Smooth muscle cell (in vitro differentiated cells): ENCODE measurements at regions not wholly inside any gene's neighbourhood (a gene's known extent, or its start where the extent isn't known, plus 50 kb on each side); places are given as distances from the start of the nearest gene placed in this dataset.

Experiments used
- DNase-seq: peaks from one replicate; lab custom pipeline; 2025; ENCODE audit not compliant: unreplicated experiment; lab: John Stamatoyannopoulos, UW
- H2AFZ ChIP-seq: fragments of 200-600 bp; sonication (generic); 2 replicates; pipeline ENCODE4 v1.6.0; 2016; ENCODE audit warnings: antibody characterized with exemption, low read depth, mild to moderate bottlenecking
- H3F3A ChIP-seq: fragments of 200-600 bp; sonication (generic); 2 replicates; pipeline ENCODE4 v1.6.0; 2017; ENCODE audit warnings: antibody characterized with exemption, low read depth
- H3K27ac ChIP-seq: fragments of 200-600 bp; sonication (generic); 2 replicates; pipeline ENCODE4 v1.5.1; 2016; ENCODE audit warnings: low read depth, mild to moderate bottlenecking
- H3K27me3 ChIP-seq: fragments of 200-600 bp; sonication (generic); 2 replicates; pipeline ENCODE4 v1.6.1; 2016; ENCODE audit warnings: low read depth, mild to moderate bottlenecking
- H3K36me3 ChIP-seq: fragments of 200-600 bp; sonication (generic); 2 replicates; pipeline ENCODE4 v1.5.1; 2016; ENCODE audit warnings: low read depth
- H3K4me1 ChIP-seq: fragments of 200-600 bp; sonication (generic); 2 replicates; pipeline ENCODE4 v1.5.1; 2016; ENCODE audit warnings: low read depth
- H3K4me2 ChIP-seq: fragments of 200-600 bp; sonication (generic); 2 replicates; pipeline ENCODE4 v1.6.0; 2016; ENCODE audit warnings: mild to moderate bottlenecking
- H3K4me3 ChIP-seq: fragments of 200-600 bp; sonication (generic); 2 replicates; pipeline ENCODE4 v1.5.1; 2016; ENCODE audit warnings: mild to moderate bottlenecking
- H3K79me2 ChIP-seq: fragments of 200-600 bp; sonication (generic); 2 replicates; pipeline ENCODE4 v1.6.0; 2016; ENCODE audit warnings: low read depth, mild to moderate bottlenecking
- H3K9ac ChIP-seq: fragments of 200-600 bp; sonication (generic); 2 replicates; pipeline ENCODE4 v1.6.0; 2016; ENCODE audit warnings: low read depth
- H3K9me3 ChIP-seq: fragments of 200-600 bp; sonication (generic); replicated peaks from 2 replicates; pipeline ENCODE4 v1.5.1; 2016; ENCODE audit warnings: low read depth
- H4K20me1 ChIP-seq: fragments of 200-600 bp; sonication (generic); 2 replicates; pipeline ENCODE4 v1.6.0; 2016; ENCODE audit warnings: low read depth
- WGBS: methylation state at CpG from one replicate; pipeline ENCODE4 v1.1.7; 2016; ENCODE audit warnings: low lambda C conversion rate; 5-methylcytosine and 5-hydroxymethylcytosine counted together
- TF ChIP-seq, protein P1 (sequence below): fragments of 200-600 bp; sonication (generic); IDR thresholded peaks from 2 replicates; pipeline ENCODE4 v1.5.1; 2017; ENCODE audit warnings: borderline replicate concordance, mild to moderate bottlenecking, antibody characterized with exemption; ENCODE audit not compliant: insufficient read depth, poor library complexity, severe bottlenecking

DNA sequence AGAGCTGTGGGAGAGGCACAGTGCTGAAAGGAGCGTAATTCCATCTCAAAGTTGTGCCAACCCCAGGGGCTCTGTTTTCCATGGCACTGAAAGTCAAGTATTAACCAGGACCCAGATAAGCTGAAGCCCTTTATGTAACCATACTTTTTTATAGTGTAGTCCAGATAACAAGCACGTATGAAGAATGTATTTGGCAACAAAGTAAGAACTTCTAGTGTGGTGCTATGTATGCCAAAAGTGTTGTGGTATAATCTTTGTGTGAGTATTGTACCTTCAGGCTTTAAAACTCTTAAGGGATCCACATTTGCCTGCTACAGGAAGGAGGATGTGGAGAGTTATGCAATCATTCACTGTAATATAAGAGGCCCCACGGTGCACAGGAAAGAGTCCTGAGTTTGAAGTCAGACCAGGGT is 129.4 kb downstream of the IBTK start:
- WGBS: 61% methylated on average over 3 of the region's 3 CpGs
- H2AFZ ChIP-seq: no peak overlapping the region
- H3K9ac ChIP-seq: no peak overlapping the region
- H3F3A ChIP-seq: no peaks in the 10 kb centered on the region
- H3K9me3 ChIP-seq: no peaks in the 10 kb centered on the region
- no peaks in the 10 kb centered on the region for H3K4me1 ChIP-seq
- H3K4me3 ChIP-seq: no peak overlapping the region
- H3K36me3 ChIP-seq: no peaks in the 10 kb centered on the region
- H3K4me2 ChIP-seq: no peak overlapping the region
- H3K79me2 ChIP-seq: no peaks in the 10 kb centered on the region
- no peaks in the 10 kb centered on the region for H4K20me1 ChIP-seq
- no peak for DNase-seq
- H3K27ac ChIP-seq: no peak overlapping the region
- TF ChIP-seq, protein P1, sequence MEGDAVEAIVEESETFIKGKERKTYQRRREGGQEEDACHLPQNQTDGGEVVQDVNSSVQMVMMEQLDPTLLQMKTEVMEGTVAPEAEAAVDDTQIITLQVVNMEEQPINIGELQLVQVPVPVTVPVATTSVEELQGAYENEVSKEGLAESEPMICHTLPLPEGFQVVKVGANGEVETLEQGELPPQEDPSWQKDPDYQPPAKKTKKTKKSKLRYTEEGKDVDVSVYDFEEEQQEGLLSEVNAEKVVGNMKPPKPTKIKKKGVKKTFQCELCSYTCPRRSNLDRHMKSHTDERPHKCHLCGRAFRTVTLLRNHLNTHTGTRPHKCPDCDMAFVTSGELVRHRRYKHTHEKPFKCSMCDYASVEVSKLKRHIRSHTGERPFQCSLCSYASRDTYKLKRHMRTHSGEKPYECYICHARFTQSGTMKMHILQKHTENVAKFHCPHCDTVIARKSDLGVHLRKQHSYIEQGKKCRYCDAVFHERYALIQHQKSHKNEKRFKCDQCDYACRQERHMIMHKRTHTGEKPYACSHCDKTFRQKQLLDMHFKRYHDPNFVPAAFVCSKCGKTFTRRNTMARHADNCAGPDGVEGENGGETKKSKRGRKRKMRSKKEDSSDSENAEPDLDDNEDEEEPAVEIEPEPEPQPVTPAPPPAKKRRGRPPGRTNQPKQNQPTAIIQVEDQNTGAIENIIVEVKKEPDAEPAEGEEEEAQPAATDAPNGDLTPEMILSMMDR: no peak
- no peaks in the 10 kb centered on the region for H3K27me3 ChIP-seq

DNA sequence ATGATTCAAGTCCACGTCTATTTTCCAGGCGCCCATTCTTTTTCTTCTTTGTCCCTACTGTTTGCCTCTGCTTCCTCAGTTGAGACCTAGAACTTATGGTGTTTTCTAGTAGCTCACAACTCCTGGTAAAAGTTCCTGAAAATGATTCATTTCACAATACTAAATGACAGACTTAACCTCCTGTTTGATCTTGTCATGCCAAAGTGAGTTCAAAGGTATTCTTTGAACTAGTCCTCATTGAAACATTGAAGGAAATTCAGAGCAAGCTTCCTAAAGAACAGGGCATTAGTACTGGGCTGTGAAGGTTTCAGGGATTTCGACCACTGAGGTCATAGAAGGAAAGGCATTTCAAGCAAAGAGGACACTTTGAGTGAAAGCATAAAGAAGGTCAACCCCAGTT is 132.8 kb downstream of the IBTK start:
- no peak overlapping the region for H3K9ac ChIP-seq
- TF ChIP-seq, protein P1: no peak
- H2AFZ ChIP-seq: no peak overlapping the region
- DNase-seq: no peak
- no peaks in the 10 kb centered on the region for H3F3A ChIP-seq
- no peaks in the 10 kb centered on the region for H3K9me3 ChIP-seq
- H4K20me1 ChIP-seq: no peaks in the 10 kb centered on the region
- WGBS: 98% methylated on average over 3 of the region's 3 CpGs
- H3K36me3 ChIP-seq: no peaks in the 10 kb centered on the region
- H3K4me2 ChIP-seq: no peak overlapping the region
- no peaks in the 10 kb centered on the region for H3K79me2 ChIP-seq
- no peaks in the 10 kb centered on the region for H3K4me1 ChIP-seq
- no peak overlapping the region for H3K27ac ChIP-seq
- H3K27me3 ChIP-seq: no peaks in the 10 kb centered on the region
- no peak overlapping the region for H3K4me3 ChIP-seq

DNA sequence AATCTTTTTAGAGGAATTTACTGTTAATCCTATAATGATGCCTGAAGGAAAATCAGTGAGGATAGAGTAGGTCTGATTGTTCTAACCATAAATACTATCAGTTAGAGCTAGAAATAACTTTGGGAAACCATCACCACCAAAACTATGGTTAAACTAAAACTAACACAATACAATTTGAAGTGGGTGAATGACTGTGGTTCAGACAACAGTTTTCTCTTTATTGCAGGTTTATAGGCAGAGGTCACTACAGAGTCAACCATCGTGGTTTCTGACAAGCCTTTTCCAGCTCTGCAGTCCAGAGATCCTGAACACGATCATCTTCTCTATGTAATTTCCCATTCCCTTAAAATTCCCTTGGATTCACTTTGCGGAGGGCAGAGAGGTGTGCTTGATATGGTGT is 134.3 kb downstream of the IBTK start:
- Histone ChIP-seq H2AFZ (no peak overlapping the region), H4K20me1 (no peaks in the 10 kb centered on the region), H3K36me3 (no peaks in the 10 kb centered on the region), H3K4me2 (no peak overlapping the region), H3F3A (no peaks in the 10 kb centered on the region), H3K27ac (no peak overlapping the region), H3K4me1 (no peaks in the 10 kb centered on the region), H3K9ac (no peak overlapping the region), H3K4me3 (no peak overlapping the region), H3K27me3 (no peaks in the 10 kb centered on the region), H3K9me3 (no peaks in the 10 kb centered on the region), H3K79me2 (no peaks in the 10 kb centered on the region)
- TF ChIP-seq, protein P1: no peak
- WGBS: 49% methylated on average over 3 of the region's 3 CpGs
- DNase-seq: no peak

DNA sequence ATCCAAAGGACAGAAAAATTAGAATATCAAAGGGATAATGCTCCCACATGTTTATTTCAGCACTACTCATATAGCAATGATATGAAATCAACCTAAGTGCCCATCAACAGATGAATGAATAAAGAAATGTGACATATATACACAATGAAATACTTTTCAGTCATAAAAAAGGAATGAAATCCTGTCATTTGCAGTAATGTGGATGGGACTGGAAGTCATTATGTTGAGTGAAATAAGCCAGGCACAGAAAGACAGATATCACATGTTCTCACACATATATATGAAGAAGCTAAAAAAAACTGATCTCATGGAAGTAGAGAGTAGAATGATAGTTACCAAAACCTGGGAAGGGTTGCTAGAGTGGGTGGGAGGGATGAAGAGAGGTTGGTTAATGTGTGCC is 135.7 kb downstream of the IBTK start:
- H3F3A ChIP-seq: no peaks in the 10 kb centered on the region
- H3K27ac ChIP-seq: no peak overlapping the region
- no peak for DNase-seq
- no peaks in the 10 kb centered on the region for H3K27me3 ChIP-seq
- H4K20me1 ChIP-seq: no peaks in the 10 kb centered on the region
- H3K4me2 ChIP-seq: no peak overlapping the region
- H3K4me1 ChIP-seq: no peaks in the 10 kb centered on the region
- no peak overlapping the region for H2AFZ ChIP-seq
- H3K36me3 ChIP-seq: no peaks in the 10 kb centered on the region
- H3K9me3 ChIP-seq: no peaks in the 10 kb centered on the region
- no peak overlapping the region for H3K9ac ChIP-seq
- TF ChIP-seq, protein P1: no peak
- H3K79me2 ChIP-seq: no peaks in the 10 kb centered on the region
- no peak overlapping the region for H3K4me3 ChIP-seq
